Mammary epithelial cell (primary cell): ENCODE measurements at regions not wholly inside any gene's neighbourhood (a gene's known extent, or its start where the extent isn't known, plus 50 kb on each side); places are given as distances from the start of the nearest gene placed in this dataset.

ENCODE experiments used
- EZH2 ChIP-seq: IDR thresholded peaks from 2 replicates; pipeline ENCODE4 v1.6.1; 2012; ENCODE audit warnings: low read length, inconsistent platforms, borderline replicate concordance
- TF ChIP-seq, protein P1 (sequence below), 2 donors: IDR thresholded peaks in 1 of 2; conservative IDR thresholded peaks in 1 of 2; 2 replicates each; pipeline ENCODE4 v1.5.1; 2011 to 2012; ENCODE audit warnings: inconsistent platforms in 2 of 2, low read length in 2 of 2, mild to moderate bottlenecking in 2 of 2, control low read depth in 1 of 2, low read depth in 1 of 2; ENCODE audit not compliant: insufficient read depth in 1 of 2; ENCODE audit errors: extremely low read depth in 1 of 2

DNA sequence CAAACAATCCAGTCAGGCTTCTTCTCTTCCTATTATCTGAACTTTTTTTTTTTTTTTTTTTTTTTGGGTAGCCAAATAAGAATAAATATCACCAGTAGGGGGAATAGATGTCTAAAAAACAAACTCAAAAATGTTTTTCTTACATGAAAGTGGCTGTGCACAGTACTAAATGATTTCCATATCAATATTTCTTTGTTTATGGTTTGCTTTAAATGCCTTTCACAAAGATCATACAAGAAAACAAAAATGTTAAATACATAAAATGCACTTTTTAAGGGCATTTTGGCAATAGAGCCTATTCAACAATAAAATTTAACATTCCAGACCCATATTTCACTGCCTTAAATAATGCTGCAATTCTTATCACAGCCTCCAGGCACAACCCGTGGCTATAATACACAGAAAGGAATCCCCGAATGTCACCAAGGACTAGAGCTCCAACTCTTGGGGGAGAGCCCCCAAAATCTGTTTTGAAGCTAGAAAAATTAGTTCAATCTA is 91.1 kb upstream of the TBCA start:
- TF ChIP-seq EZH2 = no peak
- TF ChIP-seq, protein P1, sequence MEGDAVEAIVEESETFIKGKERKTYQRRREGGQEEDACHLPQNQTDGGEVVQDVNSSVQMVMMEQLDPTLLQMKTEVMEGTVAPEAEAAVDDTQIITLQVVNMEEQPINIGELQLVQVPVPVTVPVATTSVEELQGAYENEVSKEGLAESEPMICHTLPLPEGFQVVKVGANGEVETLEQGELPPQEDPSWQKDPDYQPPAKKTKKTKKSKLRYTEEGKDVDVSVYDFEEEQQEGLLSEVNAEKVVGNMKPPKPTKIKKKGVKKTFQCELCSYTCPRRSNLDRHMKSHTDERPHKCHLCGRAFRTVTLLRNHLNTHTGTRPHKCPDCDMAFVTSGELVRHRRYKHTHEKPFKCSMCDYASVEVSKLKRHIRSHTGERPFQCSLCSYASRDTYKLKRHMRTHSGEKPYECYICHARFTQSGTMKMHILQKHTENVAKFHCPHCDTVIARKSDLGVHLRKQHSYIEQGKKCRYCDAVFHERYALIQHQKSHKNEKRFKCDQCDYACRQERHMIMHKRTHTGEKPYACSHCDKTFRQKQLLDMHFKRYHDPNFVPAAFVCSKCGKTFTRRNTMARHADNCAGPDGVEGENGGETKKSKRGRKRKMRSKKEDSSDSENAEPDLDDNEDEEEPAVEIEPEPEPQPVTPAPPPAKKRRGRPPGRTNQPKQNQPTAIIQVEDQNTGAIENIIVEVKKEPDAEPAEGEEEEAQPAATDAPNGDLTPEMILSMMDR (conservative IDR thresholded peaks at IDR 0.05 in 1 of 2, IDR thresholded peaks at IDR 0.05 in 1 of 2; ENCODE audit: extremely low read depth in 1 of 2, insufficient read depth in 1 of 2, low read depth in 1 of 2, low read length in 2 of 2) = peak in 1 of 2 donors; percentile 17
